Testis (tissue), 2 donors: ENCODE measurements at regions not wholly inside any gene's neighbourhood (a gene's known extent, or its start where the extent isn't known, plus 50 kb on each side); places are given as distances from the start of the nearest gene placed in this dataset.

Experiments
- POLR2A ChIP-seq: fragments of 450-650 bp; IDR thresholded peaks from one replicate; pipeline ENCODE4 v1.6.1; 2017; ENCODE audit warnings: antibody characterized with exemption, mild to moderate bottlenecking, moderate library complexity
- TF ChIP-seq, protein P1 (sequence below), 3 experiments: fragments of 450-650 bp in 2 of 3; fragments of 200-600 bp in 1 of 3; sonication (generic) in 1 of 3; IDR thresholded peaks; one replicate each; pipeline ENCODE4 v1.5.1; 2016 to 2019; ENCODE audit warnings: antibody characterized with exemption in 3 of 3, mild to moderate bottlenecking in 2 of 3, moderate library complexity in 1 of 3

DNA sequence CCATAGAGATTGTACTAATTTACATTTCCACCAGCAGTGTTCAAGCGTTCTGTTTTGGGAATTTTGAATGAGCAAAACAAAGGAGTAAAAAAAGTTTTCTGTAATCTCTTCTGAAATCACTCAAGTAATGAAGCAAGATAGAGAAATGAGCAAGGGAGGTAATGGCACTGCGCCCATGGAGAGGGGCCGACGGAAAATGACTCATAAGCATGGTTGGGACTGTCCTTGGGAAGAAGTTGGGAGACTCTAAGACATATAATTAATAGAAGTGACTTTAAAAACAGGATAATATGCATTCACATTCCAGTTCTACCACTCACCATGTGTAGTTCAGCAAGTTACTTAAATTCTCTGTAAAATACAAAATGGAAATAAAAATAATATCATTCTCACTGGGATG lies 62.5 kb upstream of the C5orf46 start:
- TF ChIP-seq, protein P1, sequence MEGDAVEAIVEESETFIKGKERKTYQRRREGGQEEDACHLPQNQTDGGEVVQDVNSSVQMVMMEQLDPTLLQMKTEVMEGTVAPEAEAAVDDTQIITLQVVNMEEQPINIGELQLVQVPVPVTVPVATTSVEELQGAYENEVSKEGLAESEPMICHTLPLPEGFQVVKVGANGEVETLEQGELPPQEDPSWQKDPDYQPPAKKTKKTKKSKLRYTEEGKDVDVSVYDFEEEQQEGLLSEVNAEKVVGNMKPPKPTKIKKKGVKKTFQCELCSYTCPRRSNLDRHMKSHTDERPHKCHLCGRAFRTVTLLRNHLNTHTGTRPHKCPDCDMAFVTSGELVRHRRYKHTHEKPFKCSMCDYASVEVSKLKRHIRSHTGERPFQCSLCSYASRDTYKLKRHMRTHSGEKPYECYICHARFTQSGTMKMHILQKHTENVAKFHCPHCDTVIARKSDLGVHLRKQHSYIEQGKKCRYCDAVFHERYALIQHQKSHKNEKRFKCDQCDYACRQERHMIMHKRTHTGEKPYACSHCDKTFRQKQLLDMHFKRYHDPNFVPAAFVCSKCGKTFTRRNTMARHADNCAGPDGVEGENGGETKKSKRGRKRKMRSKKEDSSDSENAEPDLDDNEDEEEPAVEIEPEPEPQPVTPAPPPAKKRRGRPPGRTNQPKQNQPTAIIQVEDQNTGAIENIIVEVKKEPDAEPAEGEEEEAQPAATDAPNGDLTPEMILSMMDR (IDR thresholded peaks at IDR 0.05), result no peak
- no peak for TF ChIP-seq POLR2A
